GM12874 (cell line): ENCODE measurements at regions not wholly inside any gene's neighbourhood (a gene's known extent, or its start where the extent isn't known, plus 50 kb on each side); places are given as distances from the start of the nearest gene placed in this dataset.

ENCODE experiments used
- TF ChIP-seq, protein P1 (sequence below): IDR thresholded peaks from 2 replicates; pipeline ENCODE4 v1.5.1; 2011; ENCODE audit warnings: low read depth, mild to moderate bottlenecking, control low read depth, low read length, moderate library complexity; ENCODE audit not compliant: insufficient read depth

- TF ChIP-seq, protein P1, sequence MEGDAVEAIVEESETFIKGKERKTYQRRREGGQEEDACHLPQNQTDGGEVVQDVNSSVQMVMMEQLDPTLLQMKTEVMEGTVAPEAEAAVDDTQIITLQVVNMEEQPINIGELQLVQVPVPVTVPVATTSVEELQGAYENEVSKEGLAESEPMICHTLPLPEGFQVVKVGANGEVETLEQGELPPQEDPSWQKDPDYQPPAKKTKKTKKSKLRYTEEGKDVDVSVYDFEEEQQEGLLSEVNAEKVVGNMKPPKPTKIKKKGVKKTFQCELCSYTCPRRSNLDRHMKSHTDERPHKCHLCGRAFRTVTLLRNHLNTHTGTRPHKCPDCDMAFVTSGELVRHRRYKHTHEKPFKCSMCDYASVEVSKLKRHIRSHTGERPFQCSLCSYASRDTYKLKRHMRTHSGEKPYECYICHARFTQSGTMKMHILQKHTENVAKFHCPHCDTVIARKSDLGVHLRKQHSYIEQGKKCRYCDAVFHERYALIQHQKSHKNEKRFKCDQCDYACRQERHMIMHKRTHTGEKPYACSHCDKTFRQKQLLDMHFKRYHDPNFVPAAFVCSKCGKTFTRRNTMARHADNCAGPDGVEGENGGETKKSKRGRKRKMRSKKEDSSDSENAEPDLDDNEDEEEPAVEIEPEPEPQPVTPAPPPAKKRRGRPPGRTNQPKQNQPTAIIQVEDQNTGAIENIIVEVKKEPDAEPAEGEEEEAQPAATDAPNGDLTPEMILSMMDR, result no peak
These were observed 213.8 kb downstream of the URB2 start for GRCh38 chr1:229839800-229840199.

DNA sequence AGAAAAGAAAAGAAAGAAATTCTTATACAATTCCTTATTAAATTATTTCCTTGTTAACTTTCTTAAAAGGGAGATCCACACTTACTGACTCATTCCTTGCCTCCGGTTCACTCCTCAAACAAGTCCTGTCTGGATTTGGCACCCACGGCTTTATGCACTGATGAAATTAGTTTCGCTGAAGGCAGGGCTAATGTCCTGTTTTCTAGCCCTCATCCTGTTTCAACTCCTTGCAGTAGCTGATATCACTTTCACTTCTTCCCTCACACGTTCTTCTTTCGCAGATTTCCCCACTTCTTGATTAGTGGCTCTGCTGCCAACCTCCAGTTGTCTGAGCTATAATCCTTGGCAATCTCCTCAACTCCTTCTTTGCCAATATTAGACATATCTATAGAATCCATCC lies 215.2 kb downstream of the URB2 start:
- TF ChIP-seq, protein P1, result no peak

DNA sequence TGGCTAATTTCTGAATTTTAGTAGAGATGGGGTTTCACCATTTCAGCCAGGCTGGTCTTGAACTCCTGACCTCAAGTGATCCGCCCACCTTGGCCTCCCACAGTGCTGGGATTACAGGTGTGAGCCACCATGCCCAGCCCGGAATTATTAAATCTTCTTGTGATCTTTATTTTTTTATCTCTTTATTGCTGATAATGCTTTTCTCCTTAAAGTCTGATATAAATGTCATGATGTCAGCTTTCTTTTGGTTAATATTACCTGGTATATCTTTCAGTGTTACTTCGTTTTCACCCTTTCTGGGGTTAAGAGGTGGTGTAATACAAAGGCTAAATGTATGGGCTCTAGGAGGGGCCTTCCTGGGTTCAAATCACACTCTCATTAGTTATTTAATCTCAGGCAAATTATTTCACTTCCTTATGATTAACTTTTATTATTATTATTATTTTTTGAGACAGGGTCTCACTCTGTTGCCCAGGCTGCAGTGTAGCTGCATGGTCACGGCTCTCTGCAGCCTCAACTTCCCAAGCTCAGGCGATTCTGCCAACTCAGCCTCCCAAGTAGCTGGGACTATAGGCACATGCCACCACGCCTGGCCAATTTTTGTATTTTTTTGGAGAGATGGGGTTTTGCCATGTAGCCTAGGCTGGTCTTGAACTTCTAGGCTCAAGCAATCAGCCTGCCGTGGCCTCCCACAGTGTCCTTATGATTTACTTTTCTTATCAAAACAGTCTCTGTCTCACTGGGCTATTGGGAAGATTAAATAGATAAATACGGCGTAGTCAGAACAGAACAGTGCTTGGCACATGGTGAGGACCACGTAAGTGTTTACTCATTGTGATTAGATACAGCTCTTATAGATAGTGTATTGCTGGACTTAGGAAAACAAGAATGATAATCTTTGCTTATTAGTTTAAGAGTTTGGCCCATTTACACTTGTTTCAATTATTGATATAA lies 216.5 kb downstream of the URB2 start:
- TF ChIP-seq, protein P1, result no peak

DNA sequence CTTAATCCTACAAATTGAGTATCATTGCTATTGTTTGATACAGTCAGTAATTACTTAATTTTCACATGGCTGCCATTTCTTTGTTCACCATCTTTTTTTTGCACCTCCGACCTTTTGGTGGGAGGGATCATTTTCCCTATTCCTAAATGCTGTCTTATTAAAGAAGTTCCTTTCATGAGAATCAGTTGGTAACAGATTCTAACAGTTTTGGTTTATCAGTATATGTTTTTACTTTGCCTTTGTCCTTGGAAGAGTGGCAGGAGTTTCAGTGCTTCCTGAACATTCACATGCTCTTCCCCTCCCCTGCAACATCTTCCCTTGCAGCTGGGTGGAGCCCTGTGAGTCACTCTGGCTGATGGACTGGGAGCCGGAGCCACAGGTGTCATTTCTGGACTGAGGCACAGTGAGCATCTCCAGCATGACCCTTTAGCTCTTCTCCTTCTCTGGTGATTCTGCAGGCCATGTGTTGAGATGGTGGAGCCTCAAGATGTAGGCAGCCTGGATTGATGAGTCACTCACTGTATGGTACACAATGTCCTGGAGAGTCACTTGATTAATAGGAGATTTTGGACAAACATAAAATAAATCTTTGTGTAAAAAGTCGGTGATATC lies 217.7 kb downstream of the URB2 start:
- TF ChIP-seq, protein P1, result no peak

- TF ChIP-seq, protein P1, result no peak
These were observed 218.6 kb downstream of the URB2 start for GRCh38 chr1:229844675-229845074.

DNA sequence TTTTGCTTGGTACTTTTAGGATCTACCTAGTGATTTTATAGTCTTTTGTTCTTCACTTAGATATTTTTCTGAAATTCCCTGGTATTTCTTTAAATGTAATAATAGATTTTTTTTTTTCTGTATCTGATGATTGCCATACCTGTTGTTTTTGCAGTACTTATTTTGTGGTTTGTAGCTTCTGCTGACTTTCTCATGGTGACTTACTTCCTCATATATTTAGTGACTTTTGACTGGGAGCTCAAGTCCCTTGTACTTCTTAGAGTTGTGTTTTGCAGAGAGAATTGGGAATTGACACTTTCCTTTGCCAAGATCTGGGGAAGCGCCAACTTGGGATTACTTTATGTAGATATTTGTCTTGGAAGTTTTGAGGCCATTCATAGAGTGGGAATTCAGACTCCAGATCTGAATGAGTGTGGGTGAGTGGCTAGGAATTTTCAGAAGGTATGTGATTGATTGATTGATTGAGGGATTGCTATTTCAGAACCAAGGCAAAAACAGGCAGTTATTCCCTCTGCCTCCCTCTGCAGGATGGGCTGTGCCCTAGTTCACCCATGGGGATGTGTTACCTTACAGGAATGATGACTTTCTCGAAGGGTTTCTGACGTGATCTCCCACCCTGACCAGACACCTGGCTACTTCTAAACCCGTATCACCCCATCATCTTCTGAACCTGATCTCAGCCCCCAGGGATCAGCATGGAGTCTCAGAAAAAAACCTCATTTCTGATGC lies 219.5 kb downstream of the URB2 start:
- TF ChIP-seq, protein P1, result no peak

DNA sequence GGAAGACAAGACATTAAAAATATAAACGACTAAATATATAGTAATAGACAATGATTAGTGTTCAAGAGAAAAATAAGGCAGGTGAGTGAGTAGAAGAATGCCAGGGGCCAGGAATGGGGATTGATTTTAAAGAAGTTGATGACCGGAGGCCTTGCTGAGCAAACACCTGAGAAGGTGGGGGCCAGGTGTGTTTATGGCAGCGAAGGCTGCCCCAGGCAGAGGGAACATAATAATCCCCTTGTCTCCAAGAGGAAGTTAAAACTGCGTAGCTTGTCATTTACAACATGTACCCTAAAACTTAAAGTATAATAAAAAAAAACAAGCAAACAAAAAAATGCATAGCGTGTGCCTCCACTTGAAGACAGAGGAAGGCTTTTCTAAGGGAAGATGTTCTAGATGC lies 220.3 kb downstream of the URB2 start:
- TF ChIP-seq, protein P1, result no peak
